H1 (cell line): ENCODE measurements at regions not wholly inside any gene's neighbourhood (a gene's known extent, or its start where the extent isn't known, plus 50 kb on each side); places are given as distances from the start of the nearest gene placed in this dataset.

ENCODE experiments used
- CHD7 ChIP-seq: fragments of 300-600 bp; sonication (generic); IDR thresholded peaks from 2 replicates; pipeline ENCODE4 v1.7.1; 2012; ENCODE audit warnings: low read length, moderate library complexity, mild to moderate bottlenecking, inconsistent platforms; ENCODE audit not compliant: insufficient replicate concordance
- PHF8 ChIP-seq: fragments of 200-600 bp; sonication (generic); conservative IDR thresholded peaks from 2 replicates; pipeline ENCODE4 v1.7.1; 2012; ENCODE audit warnings: low read depth, mild to moderate bottlenecking, inconsistent platforms, low read length, moderate library complexity

GRCh38 chr13:90954605-90955195 lies 392.8 kb upstream of the MIR17HG start (continued):
- no peak for TF ChIP-seq CHD7
- no peak for TF ChIP-seq PHF8
